Glutamatergic neuron (in vitro differentiated cells): ENCODE measurements at regions not wholly inside any gene's neighbourhood (a gene's known extent, or its start where the extent isn't known, plus 50 kb on each side); places are given as distances from the start of the nearest gene placed in this dataset.
A peak's percentile ranks its signal among the peaks of the same experiment; 100 is the strongest.

Experiments
- DNase-seq: peaks from one replicate; pipeline ENCODE4 v3.0.0; 2022
- H3K27ac Mint-ChIP-seq: one replicate; pipeline ENCODE4 v1.8.0; 2020; ENCODE audit warnings: mild to moderate bottlenecking, mixed read lengths, inconsistent platforms; ENCODE audit not compliant: unreplicated experiment
- H3K27me3 Mint-ChIP-seq: one replicate; pipeline ENCODE4 v1.8.0; 2020; ENCODE audit warnings: mild to moderate bottlenecking, moderate library complexity, mixed read lengths, inconsistent platforms; ENCODE audit not compliant: unreplicated experiment
- H3K36me3 Mint-ChIP-seq: one replicate; pipeline ENCODE4 v1.8.0; 2020; ENCODE audit warnings: mild to moderate bottlenecking, mixed read lengths, inconsistent platforms; ENCODE audit not compliant: unreplicated experiment
- H3K4me1 Mint-ChIP-seq: one replicate; pipeline ENCODE4 v1.8.0; 2020; ENCODE audit warnings: mild to moderate bottlenecking, low read depth, mixed read lengths, inconsistent platforms; ENCODE audit not compliant: unreplicated experiment
- H3K4me3 Mint-ChIP-seq: one replicate; pipeline ENCODE4 v1.8.0; 2020; ENCODE audit warnings: mild to moderate bottlenecking, mixed read lengths, inconsistent platforms; ENCODE audit not compliant: unreplicated experiment
- H3K9me3 Mint-ChIP-seq: one replicate; pipeline ENCODE4 v1.8.0; 2020; ENCODE audit warnings: mild to moderate bottlenecking, moderate library complexity, mixed read lengths, inconsistent platforms; ENCODE audit not compliant: unreplicated experiment
- CTCF ChIP-seq: fragments of 200-600 bp; sonication (generic); IDR thresholded peaks from one replicate; pipeline ENCODE4 v1.5.0; 2021; ENCODE audit not compliant: partially characterized antibody, unreplicated experiment

GRCh38 chr18:42564761-42565160 lies 550.7 kb downstream of the RIT2 start:
- no peak for TF ChIP-seq CTCF
- no peak for DNase-seq
- Mint-ChIP-seq H3K4me1 (no peaks in the 10 kb centered on the region), H3K4me3 (no peak overlapping the region), H3K27ac (no peak overlapping the region), H3K9me3 (no peaks in the 10 kb centered on the region), H3K36me3 (no peaks in the 10 kb centered on the region), H3K27me3 (no peaks in the 10 kb centered on the region)

GRCh38 chr18:42568773-42569172 lies 546.7 kb downstream of the RIT2 start:
- Mint-ChIP-seq H3K4me3 (no peak overlapping the region), H3K27ac (no peak overlapping the region), H3K4me1 (no peaks in the 10 kb centered on the region), H3K36me3 (no peaks in the 10 kb centered on the region), H3K9me3 (no peaks in the 10 kb centered on the region), H3K27me3 (no peaks in the 10 kb centered on the region)
- DNase-seq: no peak
- no peak for TF ChIP-seq CTCF

GRCh38 chr18:42574871-42575270 lies 540.6 kb downstream of the RIT2 start:
- no peaks in the 10 kb centered on the region for H3K9me3 Mint-ChIP-seq
- H3K4me3 Mint-ChIP-seq: no peak overlapping the region
- no peak for DNase-seq
- H3K27me3 Mint-ChIP-seq: no peaks in the 10 kb centered on the region
- TF ChIP-seq CTCF: no peak
- peaks cover 3% of the 10 kb centered on the region for H3K4me1 Mint-ChIP-seq
- H3K27ac Mint-ChIP-seq: peak overlapping the region; percentile 6
- H3K36me3 Mint-ChIP-seq: no peaks in the 10 kb centered on the region

GRCh38 chr18:42576124-42576523 lies 539.4 kb downstream of the RIT2 start:
- H3K27me3 Mint-ChIP-seq: no peaks in the 10 kb centered on the region
- no peak for TF ChIP-seq CTCF
- H3K4me3 Mint-ChIP-seq: no peak overlapping the region
- no peak overlapping the region for H3K27ac Mint-ChIP-seq
- no peaks in the 10 kb centered on the region for H3K9me3 Mint-ChIP-seq
- DNase-seq: no peak
- H3K36me3 Mint-ChIP-seq: no peaks in the 10 kb centered on the region
- H3K4me1 Mint-ChIP-seq: peaks cover 3% of the 10 kb centered on the region

GRCh38 chr18:42578792-42579191 lies 536.7 kb downstream of the RIT2 start:
- Mint-ChIP-seq H3K4me1 (peaks cover 3% of the 10 kb centered on the region), H3K27ac (no peak overlapping the region), H3K9me3 (no peaks in the 10 kb centered on the region), H3K36me3 (no peaks in the 10 kb centered on the region), H3K27me3 (no peaks in the 10 kb centered on the region), H3K4me3 (no peak overlapping the region)
- TF ChIP-seq CTCF: no peak
- no peak for DNase-seq
